GM11168 (cell line): ENCODE measurements at regions not wholly inside any gene's neighbourhood (a gene's known extent, or its start where the extent isn't known, plus 50 kb on each side); places are given as distances from the start of the nearest gene placed in this dataset.
"Not testable (repeated sequence)": the region's sequence is repeated elsewhere in the genome, so short reads cannot be mapped to it uniquely, and the experiment has no call there.

ENCODE experiments used
- in situ Hi-C: fragments of 300-500 bp; cut with MboI; formaldehyde crosslinking; loops from one replicate; pipeline ENCODE4 v1.12.0; 2022; ENCODE audit warnings: low sequenced_read_pairs; ENCODE audit not compliant: unreplicated experiment

- in situ Hi-C loops: no loop called here
Measured at GRCh38 chr6:148001844-148002642, 340.6 kb upstream of the SASH1 start.

- in situ Hi-C loops: no loop called here
Measured at GRCh38 chr6:148004651-148005050, 338.0 kb upstream of the SASH1 start.

GRCh38 chr6:148005806-148006205 is 336.8 kb upstream of the SASH1 start:
- in situ Hi-C loops: no loop called here

GRCh38 chr6:148010516-148010915 is 332.1 kb upstream of the SASH1 start:
- in situ Hi-C loops: not testable (repeated sequence)

GRCh38 chr6:148016013-148016412 is 326.6 kb upstream of the SASH1 start:
- in situ Hi-C loops: no loop called here

GRCh38 chr6:148021165-148021564 is 321.5 kb upstream of the SASH1 start:
- in situ Hi-C loops: no loop called here

- in situ Hi-C loops: no loop called here
Measured at GRCh38 chr6:148021699-148022098, 320.9 kb upstream of the SASH1 start.

GRCh38 chr6:148022279-148022678 is 320.4 kb upstream of the SASH1 start:
- in situ Hi-C loops: not testable (repeated sequence)

- in situ Hi-C loops: no loop called here
Measured at GRCh38 chr6:148027201-148027600, 315.4 kb upstream of the SASH1 start.

GRCh38 chr6:148035806-148036390 is 306.7 kb upstream of the SASH1 start:
- in situ Hi-C loops: no loop called here

GRCh38 chr6:148037496-148037895 is 305.1 kb upstream of the SASH1 start:
- in situ Hi-C loops: no loop called here

GRCh38 chr6:148041546-148041945 is 301.1 kb upstream of the SASH1 start:
- in situ Hi-C loops: no loop called here

GRCh38 chr6:148042536-148042935 is 300.1 kb upstream of the SASH1 start:
- in situ Hi-C loops: no loop called here

- in situ Hi-C loops: no loop called here
Measured at GRCh38 chr6:148044261-148044751, 298.3 kb upstream of the SASH1 start.

- in situ Hi-C loops: no loop called here
Measured at GRCh38 chr6:148044921-148045320, 297.7 kb upstream of the SASH1 start.

GRCh38 chr6:148053209-148053608 is 289.4 kb upstream of the SASH1 start:
- in situ Hi-C loops: no loop called here

- in situ Hi-C loops: no loop called here
Measured at GRCh38 chr6:148053796-148054195, 288.8 kb upstream of the SASH1 start.

- in situ Hi-C loops: no loop called here
Measured at GRCh38 chr6:148054219-148054618, 288.4 kb upstream of the SASH1 start.

GRCh38 chr6:148055419-148055818 is 287.2 kb upstream of the SASH1 start:
- in situ Hi-C loops: no loop called here

GRCh38 chr6:148059869-148060268 is 282.8 kb upstream of the SASH1 start:
- in situ Hi-C loops: no loop called here

- in situ Hi-C loops: no loop called here
Measured at GRCh38 chr6:148064406-148065134, 278.1 kb upstream of the SASH1 start.
